Activated CD4-positive, alpha-beta T cell treated with anti-CD3 and anti-CD28 coated beads, Interleukin-2, amount 10 ng/mL, durations not matched to agents 24 days and 14 days (primary cell): ENCODE measurements at regions not wholly inside any gene's neighbourhood (a gene's known extent, or its start where the extent isn't known, plus 50 kb on each side); places are given as distances from the start of the nearest gene placed in this dataset.
A peak's percentile ranks its signal among the peaks of the same experiment; 100 is the strongest.

ENCODE experiments used
- DNase-seq: peaks from one replicate; pipeline ENCODE4 v3.0.0; 2022
- H3K27ac Mint-ChIP-seq: one replicate; pipeline ENCODE4 v1.8.0; 2022; ENCODE audit warnings: mild to moderate bottlenecking, mixed read lengths
- H3K27me3 Mint-ChIP-seq: one replicate; pipeline ENCODE4 v1.8.0; 2022; ENCODE audit warnings: mixed read lengths
- H3K36me3 Mint-ChIP-seq: one replicate; pipeline ENCODE4 v1.8.0; 2022; ENCODE audit warnings: low read depth, mild to moderate bottlenecking, mixed read lengths
- H3K4me1 Mint-ChIP-seq: one replicate; pipeline ENCODE4 v1.8.0; 2021; ENCODE audit warnings: mixed read lengths
- H3K4me3 Mint-ChIP-seq: one replicate; pipeline ENCODE4 v1.8.0; 2022; ENCODE audit warnings: mild to moderate bottlenecking, moderate library complexity, mixed read lengths
- H3K9me3 Mint-ChIP-seq: one replicate; pipeline ENCODE4 v1.8.0; 2021; ENCODE audit warnings: mixed read lengths
- intact Hi-C: fragments of 100-400 bp; cut with micrococcal nuclease; formaldehyde crosslinking; loops from one replicate; pipeline ENCODE4 v1.15.1; 2023

DNA sequence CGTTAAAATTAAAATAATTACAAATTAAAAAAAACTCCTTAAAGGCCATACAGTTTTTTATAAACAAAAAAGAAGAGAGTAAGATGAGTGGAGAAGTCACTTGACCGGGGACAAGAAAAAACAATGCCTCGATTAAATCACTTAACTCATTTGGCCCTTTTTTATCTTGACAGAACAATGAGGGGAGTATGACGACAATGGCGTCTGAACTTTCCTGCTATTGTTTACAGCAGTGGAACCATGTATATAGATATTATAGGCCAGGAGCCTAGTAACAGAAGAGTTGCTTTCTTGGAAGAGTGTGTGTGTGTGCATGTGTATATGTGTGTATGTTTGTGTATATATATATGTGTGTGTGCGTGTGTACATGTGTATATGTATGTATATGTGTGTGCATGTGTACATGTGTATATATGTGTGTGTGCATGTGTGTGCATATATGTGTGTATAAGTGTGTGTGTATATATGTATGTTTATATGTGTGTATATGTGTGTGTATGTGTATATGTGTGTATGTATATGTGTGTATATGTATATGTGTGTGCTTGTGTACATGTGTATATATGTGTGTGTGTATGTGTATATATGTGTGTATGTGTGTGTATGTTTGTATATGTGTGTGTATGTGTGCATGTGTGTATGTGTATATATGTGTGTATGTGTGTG is 153.4 kb upstream of the FAT1 start:
- H3K9me3 Mint-ChIP-seq, result peaks cover 8% of the 10 kb centered on the region
- no peak overlapping the region for H3K4me3 Mint-ChIP-seq
- no peaks in the 10 kb centered on the region for H3K27me3 Mint-ChIP-seq
- no peaks in the 10 kb centered on the region for H3K4me1 Mint-ChIP-seq
- no peak for DNase-seq
- intact Hi-C loops, result no loop called here
- no peak overlapping the region for H3K27ac Mint-ChIP-seq
- no peaks in the 10 kb centered on the region for H3K36me3 Mint-ChIP-seq

DNA sequence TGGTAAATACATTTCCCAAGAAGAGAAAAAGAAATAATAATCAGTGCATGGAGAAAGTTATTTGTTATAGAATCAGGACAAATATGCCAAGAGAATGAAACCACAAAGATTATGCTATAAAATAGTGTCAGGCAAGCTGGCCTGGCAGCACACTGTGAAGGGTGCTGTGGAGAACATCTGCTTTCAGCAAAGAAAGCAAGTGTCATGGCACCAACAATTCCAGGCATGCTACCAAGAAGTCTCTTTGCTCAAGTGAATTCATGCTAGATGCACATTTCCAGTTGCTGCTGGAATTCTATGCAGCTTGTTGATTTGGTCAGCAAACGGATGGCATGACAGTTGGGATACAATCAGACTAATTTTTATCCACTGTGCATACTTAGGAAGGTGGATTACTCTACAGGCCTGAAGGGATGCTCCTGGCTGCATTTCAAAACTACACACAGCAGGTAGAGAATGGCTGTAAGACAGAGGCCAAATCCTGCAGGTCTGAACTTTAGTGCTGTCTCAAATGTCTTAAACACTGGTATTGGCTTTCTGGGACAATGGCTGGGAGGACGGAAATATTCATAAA is 154.6 kb upstream of the FAT1 start:
- H3K4me3 Mint-ChIP-seq, result no peak overlapping the region
- H3K9me3 Mint-ChIP-seq, result peaks cover 6% of the 10 kb centered on the region
- H3K27ac Mint-ChIP-seq, result no peak overlapping the region
- H3K27me3 Mint-ChIP-seq, result no peaks in the 10 kb centered on the region
- DNase-seq, result no peak
- H3K4me1 Mint-ChIP-seq, result no peaks in the 10 kb centered on the region
- H3K36me3 Mint-ChIP-seq, result no peaks in the 10 kb centered on the region
- intact Hi-C loops, result no loop called here

DNA sequence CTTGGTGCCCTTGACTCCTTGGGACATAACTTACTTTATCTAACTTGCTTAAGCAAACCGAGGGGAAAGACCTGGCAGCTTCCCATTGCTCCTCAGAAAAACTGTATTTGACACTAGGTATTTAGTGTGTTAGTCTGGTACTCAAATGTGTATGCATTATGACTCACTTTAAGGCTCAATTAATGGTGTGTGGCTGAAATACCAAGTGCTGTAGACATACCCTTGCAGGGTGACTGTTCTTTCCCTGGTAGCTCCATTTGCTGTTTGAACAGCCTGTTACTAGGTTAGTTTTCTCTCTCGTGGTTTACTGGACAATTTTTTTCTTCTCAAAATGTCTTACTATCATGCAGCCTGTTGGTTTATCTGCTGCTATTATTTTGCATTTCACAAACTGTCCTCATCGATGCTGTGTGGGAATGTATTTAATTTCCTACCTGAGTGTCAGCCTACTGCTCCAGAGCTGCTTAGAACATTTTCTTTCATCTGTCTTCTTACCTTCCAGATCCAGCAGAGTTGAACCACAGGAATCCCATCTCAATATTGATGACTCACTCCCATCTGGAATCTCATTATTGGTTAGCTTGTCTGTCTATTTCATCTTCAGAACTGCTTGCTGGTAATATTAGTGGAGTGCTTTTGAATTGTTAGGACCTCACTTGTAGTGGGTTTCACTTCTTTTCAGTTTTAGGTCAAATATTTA is 158.0 kb upstream of the FAT1 start:
- intact Hi-C loops, result no loop called here
- no peaks in the 10 kb centered on the region for H3K27me3 Mint-ChIP-seq
- peaks cover 6% of the 10 kb centered on the region for H3K9me3 Mint-ChIP-seq
- H3K4me1 Mint-ChIP-seq, result no peaks in the 10 kb centered on the region
- no peak for DNase-seq
- no peaks in the 10 kb centered on the region for H3K36me3 Mint-ChIP-seq
- H3K4me3 Mint-ChIP-seq, result no peak overlapping the region
- H3K27ac Mint-ChIP-seq, result no peak overlapping the region

DNA sequence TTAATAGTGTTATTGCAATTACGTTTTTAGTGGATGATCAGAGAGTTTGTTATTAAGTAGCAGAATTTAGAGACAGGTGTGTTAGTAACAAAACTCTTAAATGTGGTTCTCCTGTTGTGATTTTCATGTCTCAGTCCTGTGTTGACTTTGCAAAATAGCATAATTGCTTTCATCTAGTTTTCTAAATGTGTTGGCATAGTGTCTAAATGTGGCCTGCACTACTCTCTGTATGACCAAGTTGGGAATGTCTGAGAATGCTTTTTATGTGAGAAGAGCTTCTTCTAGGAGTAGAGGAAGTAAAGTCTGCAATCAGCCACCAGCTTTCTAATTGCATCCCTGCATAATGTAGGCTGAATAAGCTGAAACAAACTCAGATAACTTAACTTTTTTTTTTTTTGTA is 158.6 kb upstream of the FAT1 start:
- no peak for DNase-seq
- Mint-ChIP-seq H3K4me3 (no peak overlapping the region), H3K36me3 (no peaks in the 10 kb centered on the region), H3K4me1 (no peaks in the 10 kb centered on the region), H3K27ac (no peak overlapping the region), H3K27me3 (no peaks in the 10 kb centered on the region), H3K9me3 (peaks cover 6% of the 10 kb centered on the region)
- intact Hi-C loops, result no loop called here

DNA sequence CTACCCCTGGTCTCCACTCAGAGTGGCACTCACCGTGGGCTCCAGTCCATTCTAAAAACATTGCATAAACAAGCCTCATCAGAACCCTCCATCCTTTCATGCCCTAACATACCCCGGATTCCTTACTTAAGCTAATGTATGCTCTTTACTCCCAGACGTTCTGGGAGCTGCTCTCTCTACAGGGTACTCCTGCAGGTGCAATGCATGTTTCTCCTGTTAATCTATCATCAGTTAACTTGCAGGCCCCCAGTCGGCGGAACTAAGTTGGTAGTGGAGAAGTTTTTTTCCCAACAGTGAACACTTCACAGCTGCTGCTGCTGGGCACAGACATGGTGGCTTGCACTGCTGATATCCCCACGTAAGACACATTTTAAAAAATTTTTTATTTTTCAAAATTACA is 161.6 kb upstream of the FAT1 start:
- DNase-seq, result no peak
- intact Hi-C loops, result no loop called here
- Mint-ChIP-seq H3K27ac (no peak overlapping the region), H3K36me3 (no peaks in the 10 kb centered on the region), H3K4me1 (no peaks in the 10 kb centered on the region), H3K9me3 (peaks cover 10% of the 10 kb centered on the region), H3K4me3 (no peak overlapping the region), H3K27me3 (no peaks in the 10 kb centered on the region)

DNA sequence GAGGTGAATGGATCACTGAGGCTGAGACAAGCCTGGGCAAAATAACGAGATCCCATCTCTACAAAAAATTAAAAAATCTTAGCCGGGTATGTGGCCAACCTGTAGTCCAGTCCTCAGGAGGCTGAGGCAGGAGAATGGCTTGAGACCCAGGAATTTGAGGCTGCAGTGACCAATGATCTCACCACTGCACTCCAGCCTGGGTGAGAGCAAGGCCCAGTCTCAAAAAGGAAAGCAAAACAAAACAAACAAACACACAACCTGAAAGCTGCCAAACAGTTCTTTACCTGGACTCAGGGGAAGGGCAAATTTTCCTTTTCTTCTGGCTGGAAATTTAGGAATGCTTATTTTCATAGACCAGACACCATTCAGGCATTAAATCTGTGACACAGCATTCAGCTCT is 163.1 kb upstream of the FAT1 start:
- Mint-ChIP-seq H3K27me3 (no peaks in the 10 kb centered on the region), H3K36me3 (no peaks in the 10 kb centered on the region), H3K4me1 (no peaks in the 10 kb centered on the region), H3K4me3 (no peak overlapping the region), H3K27ac (no peak overlapping the region), H3K9me3 (peaks cover 15% of the 10 kb centered on the region)
- intact Hi-C loops, result no loop called here
- DNase-seq, result no peak

DNA sequence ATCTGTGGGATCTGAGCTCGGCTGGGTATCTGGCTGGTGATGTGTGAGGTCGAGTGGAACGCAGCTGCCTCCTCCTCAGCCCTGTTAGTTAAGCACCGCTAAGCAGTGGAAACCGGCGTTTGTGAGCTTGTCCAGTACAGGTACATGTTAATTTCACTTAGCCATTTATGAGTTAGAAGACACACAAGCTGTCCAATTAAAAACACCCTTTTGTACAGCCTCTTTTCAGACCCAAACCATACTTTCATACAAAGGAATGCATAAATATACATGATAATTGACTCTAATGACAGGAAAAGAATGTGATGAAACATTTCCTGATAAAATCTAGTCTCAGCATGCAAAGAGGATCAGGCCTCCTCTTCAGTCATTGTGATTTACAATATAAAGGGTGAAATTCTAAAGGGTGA is 163.6 kb upstream of the FAT1 start:
- DNase-seq, result no peak

DNA sequence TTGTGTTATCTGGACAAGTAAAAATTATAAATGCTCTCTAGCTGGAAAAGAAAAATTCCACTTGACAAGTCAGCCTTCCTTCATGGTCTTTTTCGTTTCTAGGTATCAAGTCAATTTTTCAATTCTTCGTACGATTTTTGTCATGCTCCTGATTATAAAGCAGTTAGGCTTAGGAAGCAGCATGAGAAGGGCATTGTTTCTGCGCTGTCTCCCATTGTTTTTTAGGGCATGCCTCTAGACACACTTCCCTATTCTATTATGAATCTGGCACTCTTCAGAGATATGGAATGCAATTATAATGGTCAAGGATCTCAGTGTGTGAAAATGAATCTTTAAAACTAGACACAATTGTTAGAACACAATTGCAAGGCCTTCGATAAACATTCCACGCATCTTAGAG is 164.1 kb upstream of the FAT1 start:
- Mint-ChIP-seq H3K4me3 (no peak overlapping the region), H3K4me1 (no peaks in the 10 kb centered on the region), H3K9me3 (peaks cover 21% of the 10 kb centered on the region), H3K36me3 (no peaks in the 10 kb centered on the region), H3K27me3 (no peaks in the 10 kb centered on the region), H3K27ac (no peak overlapping the region)
- no peak for DNase-seq
- intact Hi-C loops, result no loop called here

More for the DNA sequence above, 163.6 kb upstream of the FAT1 start:
- Mint-ChIP-seq H3K4me1 (no peaks in the 10 kb centered on the region), H3K27me3 (no peaks in the 10 kb centered on the region), H3K36me3 (no peaks in the 10 kb centered on the region), H3K27ac (no peak overlapping the region), H3K9me3 (peaks cover 17% of the 10 kb centered on the region), H3K4me3 (no peak overlapping the region)
- intact Hi-C loops, result no loop called here

DNA sequence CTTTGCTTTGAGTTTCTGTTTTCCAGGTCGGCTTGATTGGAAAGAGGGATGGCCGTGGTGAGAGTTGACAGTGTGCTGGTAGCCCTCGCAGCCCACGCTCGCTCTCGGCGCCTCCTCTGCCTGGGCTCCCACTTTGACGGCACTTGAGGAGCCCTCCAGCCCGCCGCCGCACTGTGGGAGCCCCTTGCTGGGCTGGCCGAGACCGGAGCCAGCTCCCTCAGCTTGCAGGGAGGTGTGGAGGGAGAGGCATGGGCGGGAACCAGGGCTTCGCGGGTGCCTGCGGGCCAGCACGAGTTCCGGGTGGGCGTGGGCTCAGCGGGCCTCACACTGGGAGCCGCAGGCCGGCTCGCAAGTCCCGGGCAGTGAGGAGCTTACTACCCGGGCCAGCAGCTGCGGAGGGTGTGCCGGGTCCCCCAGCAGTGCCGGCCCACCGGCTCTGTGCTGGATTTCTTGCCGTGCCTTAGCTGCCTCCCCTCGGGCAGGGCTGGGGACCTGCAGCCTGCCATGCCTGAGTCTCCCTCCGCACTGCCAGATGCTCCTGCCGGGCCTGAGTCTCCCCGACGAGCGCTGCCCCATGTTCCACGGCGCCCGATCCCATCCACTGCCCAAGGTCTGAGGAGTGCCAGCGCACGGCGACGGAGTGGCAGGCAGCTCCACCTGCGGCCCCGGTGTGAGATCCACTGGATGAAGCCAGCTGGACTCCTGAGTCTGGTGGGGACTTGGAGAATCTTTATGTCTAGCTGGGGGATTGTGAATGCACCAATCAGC is 166.4 kb upstream of the FAT1 start:
- intact Hi-C loops, result no loop called here
- Mint-ChIP-seq H3K4me3 (no peak overlapping the region), H3K27me3 (no peaks in the 10 kb centered on the region), H3K4me1 (no peaks in the 10 kb centered on the region), H3K9me3 (peaks cover 22% of the 10 kb centered on the region), H3K36me3 (no peaks in the 10 kb centered on the region), H3K27ac (no peak overlapping the region)
- no peak for DNase-seq

DNA sequence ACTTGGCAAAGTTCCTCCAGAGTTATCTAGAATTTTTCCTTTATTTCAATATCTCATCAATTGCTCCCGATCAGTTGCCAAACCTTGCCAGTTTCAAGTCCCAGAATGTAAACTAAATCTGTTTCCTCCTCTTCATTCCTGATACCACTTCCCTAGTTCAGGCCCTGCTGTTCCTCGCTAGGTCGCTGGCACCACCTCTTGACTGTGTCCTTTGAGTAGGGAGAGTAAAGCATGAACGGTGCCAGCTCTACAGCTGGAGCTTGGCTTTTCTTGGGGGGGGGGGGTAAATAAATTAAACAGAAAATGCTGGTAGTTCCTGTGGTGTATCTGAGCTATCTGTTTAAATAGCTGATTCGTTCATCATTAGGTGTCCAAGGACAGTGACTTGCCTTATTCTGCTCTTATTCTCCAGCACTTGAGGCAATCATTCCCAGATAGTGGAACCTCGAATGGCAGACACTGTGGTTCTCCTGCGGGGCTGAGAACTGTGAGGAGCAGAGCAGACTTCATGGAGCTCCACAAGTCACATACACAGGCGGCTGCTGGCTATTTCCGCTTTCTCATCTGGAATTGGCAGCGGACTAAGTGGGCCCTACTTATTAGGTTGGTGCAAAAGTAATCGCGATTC is 168.3 kb upstream of the FAT1 start:
- Mint-ChIP-seq H3K27ac (no peak overlapping the region), H3K9me3 (peaks cover 23% of the 10 kb centered on the region), H3K4me3 (no peak overlapping the region), H3K36me3 (no peaks in the 10 kb centered on the region), H3K4me1 (no peaks in the 10 kb centered on the region), H3K27me3 (no peaks in the 10 kb centered on the region)
- intact Hi-C loops, result no loop called here
- no peak for DNase-seq

DNA sequence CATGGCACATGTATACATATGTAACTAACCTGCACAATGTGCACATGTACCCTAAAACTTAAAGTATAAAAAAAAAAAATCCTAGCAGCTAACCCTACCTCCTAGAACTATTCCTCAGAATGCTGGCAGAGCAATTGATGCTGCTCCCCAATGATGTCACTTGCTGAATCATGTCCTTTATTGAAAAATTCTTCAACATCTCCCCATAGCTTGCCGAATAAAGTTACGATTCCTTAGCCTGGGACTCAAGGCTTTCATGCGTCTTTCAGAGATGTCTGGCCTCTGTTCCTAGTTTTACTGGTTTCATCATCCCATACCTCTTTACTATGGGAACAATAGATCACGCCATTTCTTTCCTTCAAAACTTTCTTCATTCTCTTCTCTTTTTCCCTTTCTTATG is 174.7 kb upstream of the FAT1 start:
- Mint-ChIP-seq H3K36me3 (no peaks in the 10 kb centered on the region), H3K27ac (no peak overlapping the region), H3K4me1 (no peaks in the 10 kb centered on the region), H3K27me3 (no peaks in the 10 kb centered on the region), H3K4me3 (no peak overlapping the region), H3K9me3 (peaks cover 12% of the 10 kb centered on the region)
- intact Hi-C loops, result no loop called here
- no peak for DNase-seq

DNA sequence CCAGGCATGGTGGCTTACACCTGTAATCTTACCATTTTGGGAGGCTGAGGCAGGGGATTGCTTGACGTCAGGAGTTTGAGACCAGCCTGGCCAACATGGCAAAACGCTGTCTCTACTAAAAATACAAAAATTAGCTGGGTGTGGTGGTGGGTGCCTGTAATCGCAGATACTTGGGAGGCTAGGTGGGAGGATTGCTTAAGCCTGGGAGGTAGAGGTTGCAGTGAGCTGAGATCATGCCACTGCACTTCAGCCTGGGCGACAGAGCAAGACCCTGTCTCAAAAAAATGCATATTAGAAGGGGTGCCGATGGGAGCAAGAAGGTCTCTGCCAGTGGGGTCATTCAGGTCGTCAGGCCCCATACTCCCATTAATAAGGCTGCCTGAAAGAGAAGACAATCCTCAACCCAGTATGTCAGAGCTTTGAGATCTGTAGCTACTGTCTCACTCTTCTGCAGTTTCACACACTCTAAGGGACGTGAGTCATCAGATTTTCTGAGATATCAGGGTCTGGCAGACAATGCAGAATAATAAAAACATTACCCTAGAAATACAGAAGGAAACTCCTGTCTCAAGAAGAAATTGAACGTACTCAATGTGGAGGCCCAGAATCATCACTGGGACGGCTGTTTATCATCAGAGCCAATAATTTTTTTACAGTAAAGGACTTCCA is 176.7 kb upstream of the FAT1 start:
- no peaks in the 10 kb centered on the region for H3K4me1 Mint-ChIP-seq

DNA sequence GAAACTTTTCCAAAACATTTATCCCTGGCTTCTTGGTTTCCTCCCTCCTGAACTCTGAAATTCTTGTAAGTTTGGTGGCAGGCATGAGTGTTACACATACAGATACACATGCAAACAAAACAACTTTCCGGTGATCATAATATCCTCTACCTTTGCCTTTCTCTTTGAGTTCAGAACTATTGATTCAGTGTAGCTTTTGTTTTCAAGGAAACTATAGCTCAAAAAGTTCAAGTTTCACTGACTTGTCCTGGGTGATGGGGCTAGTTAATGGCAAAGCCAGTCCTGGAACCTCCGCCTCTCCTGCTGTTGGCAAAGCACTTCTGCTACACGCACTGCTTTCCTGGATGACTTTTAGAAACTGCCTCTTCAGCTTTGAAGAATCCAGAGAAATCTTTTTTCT is 177.3 kb upstream of the FAT1 start:
- peaks cover 18% of the 10 kb centered on the region for H3K9me3 Mint-ChIP-seq
- H3K4me1 Mint-ChIP-seq, result no peaks in the 10 kb centered on the region
- peak; percentile 4 for DNase-seq
- intact Hi-C loops, result no loop called here
- no peaks in the 10 kb centered on the region for H3K27me3 Mint-ChIP-seq
- no peak overlapping the region for H3K4me3 Mint-ChIP-seq
- H3K27ac Mint-ChIP-seq, result no peak overlapping the region
- H3K36me3 Mint-ChIP-seq, result no peaks in the 10 kb centered on the region

More for the DNA sequence above, 176.7 kb upstream of the FAT1 start:
- H3K27me3 Mint-ChIP-seq, result no peaks in the 10 kb centered on the region
- peaks cover 15% of the 10 kb centered on the region for H3K9me3 Mint-ChIP-seq
- no peak overlapping the region for H3K27ac Mint-ChIP-seq
- H3K4me3 Mint-ChIP-seq, result no peak overlapping the region
- no peaks in the 10 kb centered on the region for H3K36me3 Mint-ChIP-seq
- intact Hi-C loops, result no loop called here
- DNase-seq, result peak; percentile 8
